ENCODE measurements at regions not wholly inside any gene's neighbourhood (a gene's known extent, or its start where the extent isn't known, plus 50 kb on each side); places are given as distances from the start of the nearest gene placed in this dataset.

GRCh38 chr6:93789532-93789931, 370.2 kb upstream of the EPHA7 start:
- no peak for TF ChIP-seq CTCF (IDR thresholded peaks at IDR 0.05 in 4 of 5, conservative IDR thresholded peaks at IDR 0.05 in 1 of 5)
- no peak for TF ChIP-seq POLR2A (IDR thresholded peaks at IDR 0.05)
- Histone ChIP-seq H3K27ac (no peak overlapping the region), H3K36me3 (no peaks in the 10 kb centered on the region), H3K27me3 (no peaks in the 10 kb centered on the region), H3K4me1 (no peaks in the 10 kb centered on the region), H3K4me3 (no peak overlapping the region), H3K9me3 (no peaks in the 10 kb centered on the region)
- intact Hi-C loops (cut with DNase I; ENCODE audit: low total_unique reads) (no loop called here), in situ Hi-C loops (cut with MboI; ENCODE audit: low sequenced_read_pairs in 4 of 4) (no loop called here)
- DNase-seq: no peak
- no peak for ATAC-seq

- ATAC-seq (no peak), DNase-seq (no peak)
- TF ChIP-seq CTCF (IDR thresholded peaks at IDR 0.05 in 4 of 5, conservative IDR thresholded peaks at IDR 0.05 in 1 of 5): no peak
- no peak for TF ChIP-seq POLR2A (IDR thresholded peaks at IDR 0.05)
- Histone ChIP-seq H3K27ac (no peak overlapping the region), H3K9me3 (no peaks in the 10 kb centered on the region), H3K27me3 (no peaks in the 10 kb centered on the region), H3K4me1 (no peaks in the 10 kb centered on the region), H3K4me3 (no peak overlapping the region), H3K36me3 (no peaks in the 10 kb centered on the region)
- intact Hi-C loops (cut with DNase I; ENCODE audit: low total_unique reads): no loop called here
- in situ Hi-C loops (cut with MboI; ENCODE audit: low sequenced_read_pairs in 4 of 4): no loop called here
These were observed 368.5 kb upstream of the EPHA7 start for GRCh38 chr6:93787841-93788240.

- ATAC-seq (no peak), DNase-seq (no peak)
- Histone ChIP-seq H3K4me1 (no peaks in the 10 kb centered on the region), H3K9me3 (no peaks in the 10 kb centered on the region), H3K36me3 (no peaks in the 10 kb centered on the region), H3K27ac (no peak overlapping the region), H3K27me3 (no peaks in the 10 kb centered on the region), H3K4me3 (no peak overlapping the region)
- in situ Hi-C loops (cut with MboI; ENCODE audit: low sequenced_read_pairs in 4 of 4) (no loop called here), intact Hi-C loops (cut with DNase I; ENCODE audit: low total_unique reads) (no loop called here)
- TF ChIP-seq CTCF (IDR thresholded peaks at IDR 0.05 in 4 of 5, conservative IDR thresholded peaks at IDR 0.05 in 1 of 5) (no peak), POLR2A (IDR thresholded peaks at IDR 0.05) (no peak)
These were observed 367.3 kb upstream of the EPHA7 start for GRCh38 chr6:93786474-93787330.

- intact Hi-C loops (cut with DNase I; ENCODE audit: low total_unique reads): no loop called here
- no peaks in the 10 kb centered on the region for H3K27me3 ChIP-seq
- TF ChIP-seq POLR2A (IDR thresholded peaks at IDR 0.05): no peak
- TF ChIP-seq CTCF (IDR thresholded peaks at IDR 0.05 in 4 of 5, conservative IDR thresholded peaks at IDR 0.05 in 1 of 5): no peak
- H3K9me3 ChIP-seq: no peaks in the 10 kb centered on the region
- H3K27ac ChIP-seq: peak overlapping the region in 3 of 4 donors; percentile 36 to 43 (median 42)
- ATAC-seq (no peak), DNase-seq (no peak)
- no peaks in the 10 kb centered on the region for H3K36me3 ChIP-seq
- peak overlapping the region in 1 of 4 donors; percentile 17 for H3K4me3 ChIP-seq
- in situ Hi-C loops (cut with MboI; ENCODE audit: low sequenced_read_pairs in 4 of 4): no loop called here
- H3K4me1 ChIP-seq: no peaks in the 10 kb centered on the region
These were observed 366.3 kb upstream of the EPHA7 start for GRCh38 chr6:93785694-93786030.

Measured in gastrocnemius medialis (tissue), 4 donors.